GM12878 (cell line): ENCODE measurements at regions not wholly inside any gene's neighbourhood (a gene's known extent, or its start where the extent isn't known, plus 50 kb on each side); places are given as distances from the start of the nearest gene placed in this dataset.

Experiments
- ATAC-seq: fragments of 200-7000 bp; cut with Tn5 transposase; 3 replicates; pipeline ENCODE4 v1.9.1; 2020; ENCODE audit warnings: mild to moderate bottlenecking, moderate library complexity
- BruUV-seq: library from RNA; stranded (reverse); fragments of 400-500 nt; replicated peaks from 2 replicates; lab custom pipeline; 2021; lab: Mats Ljungman, UMichigan
- CTCF ChIA-PET: fragments of 300-600 bp; sonication (Branson Sonifier 250); formaldehyde crosslinking; extraction: SDS; loops from one replicate; lab custom pipeline; 2021; ENCODE audit warnings: inconsistent platforms; lab: Yijun Ruan, JAX
- POLR2A ChIA-PET: fragments of 350-600 bp; formaldehyde crosslinking; extraction: SDS; loops from one replicate; lab custom pipeline; 2021; ENCODE audit warnings: inconsistent platforms; lab: Charles Lee
- RAD21 ChIA-PET: fragments of 300-600 bp; sonication (Branson Sonifier 250); formaldehyde crosslinking; loops from one replicate; lab custom pipeline; 2023; ENCODE audit warnings: antibody characterized with exemption; ENCODE audit not compliant: unreplicated experiment; lab: Charles Lee
- SMC1A ChIA-PET: fragments of 300-600 bp; sonication (Branson Sonifier 250); formaldehyde crosslinking; loops from one replicate; lab custom pipeline; 2023; ENCODE audit not compliant: unreplicated experiment, uncharacterized antibody; lab: Charles Lee
- DNase-seq: peaks from one replicate; pipeline ENCODE4 v3.0.0-alpha.2; 2011; ENCODE audit warnings: low read depth, low spot score
- FAIRE-seq: peaks from 3 replicates; lab custom pipeline; 2011; peaks lifted over from hg19 to GRCh38; lab: Jason Lieb, UNC
- H2AFZ ChIP-seq: 2 replicates; pipeline ENCODE4 v1.6.0; 2011; ENCODE audit warnings: low read depth, low read length, control low read depth; ENCODE audit not compliant: control insufficient read depth
- H3K27ac ChIP-seq: 2 replicates; pipeline ENCODE4 v1.5.1; 2011; ENCODE audit warnings: control low read depth; ENCODE audit not compliant: control insufficient read depth, insufficient read depth
- H3K27me3 ChIP-seq, 2 experiments: replicated peaks in 1 of 2; 2 replicates each; pipeline versions ENCODE4 v1.6.0 to v1.6.1; 2011; ENCODE audit warnings: low read length in 1 of 2; ENCODE audit not compliant: control insufficient read depth in 2 of 2, insufficient read depth in 2 of 2
- H3K36me3 ChIP-seq, 2 experiments: 2 replicates each; pipeline ENCODE4 v1.5.1; 2011; ENCODE audit warnings: low read length in 1 of 2; ENCODE audit not compliant: control insufficient read depth in 2 of 2, insufficient read depth in 2 of 2
- H3K4me1 ChIP-seq: 2 replicates; pipeline ENCODE4 v1.6.1; 2011; ENCODE audit warnings: mild to moderate bottlenecking, low read length, moderate library complexity, mixed read lengths; ENCODE audit not compliant: control insufficient read depth, insufficient read depth
- H3K4me2 ChIP-seq: 2 replicates; pipeline ENCODE4 v1.6.0; 2011; ENCODE audit warnings: control low read depth; ENCODE audit not compliant: control insufficient read depth, insufficient read depth
- H3K4me3 ChIP-seq: fragments of 200-600 bp; sonication (generic); 2 replicates; pipeline ENCODE4 v1.5.1; 2016
- H3K79me2 ChIP-seq: 2 replicates; pipeline ENCODE4 v1.6.0; 2011; ENCODE audit warnings: low read length; ENCODE audit not compliant: control insufficient read depth, insufficient read depth
- H3K9ac ChIP-seq: 2 replicates; pipeline ENCODE4 v1.8.0; 2011; ENCODE audit warnings: low read length, control low read depth, mixed read lengths; ENCODE audit not compliant: control insufficient read depth, insufficient read depth
- H3K9me3 ChIP-seq: replicated peaks from 3 replicates; pipeline ENCODE4 v1.5.1; 2011; ENCODE audit warnings: mild to moderate bottlenecking, low read length; ENCODE audit not compliant: control insufficient read depth, insufficient read depth
- H4K20me1 ChIP-seq: 2 replicates; pipeline ENCODE4 v1.6.0; 2011; ENCODE audit not compliant: control insufficient read depth, insufficient read depth
- BMI1 ChIP-seq: fragments of 450-650 bp; IDR thresholded peaks from 2 replicates; pipeline ENCODE4 v1.6.1; 2016; ENCODE audit warnings: mild to moderate bottlenecking, moderate library complexity, borderline replicate concordance
- CHD2 ChIP-seq: IDR thresholded peaks from 2 replicates; pipeline ENCODE4 v1.6.1; 2011; ENCODE audit warnings: low read depth, low read length, improper control_type of control experiment, borderline replicate concordance
- E4F1 ChIP-seq: fragments of 450-650 bp; IDR thresholded peaks from 2 replicates; pipeline ENCODE4 v1.6.1; 2018; ENCODE audit warnings: borderline replicate concordance, mild to moderate bottlenecking; ENCODE audit not compliant: partially characterized antibody
- EZH2 ChIP-seq: IDR thresholded peaks from 2 replicates; pipeline ENCODE4 v1.6.1; 2012; ENCODE audit warnings: low read depth, mild to moderate bottlenecking, control low read depth, inconsistent platforms, low read length, borderline replicate concordance; ENCODE audit not compliant: control insufficient read depth
- IKZF2 ChIP-seq, 2 experiments: fragments of 450-650 bp; IDR thresholded peaks; 2 replicates each; pipeline ENCODE4 v1.6.1; 2017; ENCODE audit warnings: mild to moderate bottlenecking in 2 of 2, moderate library complexity in 2 of 2
- NRF1 ChIP-seq: conservative IDR thresholded peaks from 2 replicates; pipeline ENCODE4 v1.6.1; 2011; ENCODE audit warnings: mild to moderate bottlenecking, low read depth, low read length, improper control_type of control experiment
- PKNOX1 ChIP-seq: fragments of 450-650 bp; IDR thresholded peaks from 2 replicates; pipeline ENCODE4 v1.6.1; 2016; ENCODE audit warnings: mild to moderate bottlenecking
- POLR2A ChIP-seq: IDR thresholded peaks from 2 replicates; pipeline ENCODE4 v1.6.1; 2011; ENCODE audit warnings: low read depth, mild to moderate bottlenecking, low read length
- SIN3A ChIP-seq: IDR thresholded peaks from 2 replicates; pipeline ENCODE4 v1.6.1; 2012; ENCODE audit warnings: low read depth, low read length, improper control_type of control experiment
- SRF ChIP-seq, 2 experiments: IDR thresholded peaks; 2 replicates each; pipeline ENCODE4 v1.6.1; 2011; ENCODE audit warnings: low read depth in 2 of 2, low read length in 2 of 2, mild to moderate bottlenecking in 1 of 2, moderate library complexity in 1 of 2
- TARDBP ChIP-seq: IDR thresholded peaks from 2 replicates; pipeline ENCODE4 v1.6.1; 2016; ENCODE audit warnings: borderline replicate concordance
- TBL1XR1 ChIP-seq: IDR thresholded peaks from 2 replicates; pipeline ENCODE4 v1.6.1; 2012; ENCODE audit warnings: low read depth, low read length, improper control_type of control experiment
- TCF7 ChIP-seq: IDR thresholded peaks from 2 replicates; pipeline ENCODE4 v1.6.1; 2014; ENCODE audit warnings: antibody characterized with exemption, borderline replicate concordance
- WRNIP1 ChIP-seq: IDR thresholded peaks from 2 replicates; pipeline ENCODE4 v1.6.1; 2011; ENCODE audit warnings: low read depth, low read length, improper control_type of control experiment, borderline replicate concordance
- ZBTB40 ChIP-seq: fragments of 450-650 bp; IDR thresholded peaks from 2 replicates; pipeline ENCODE4 v1.6.1; 2016; ENCODE audit warnings: mild to moderate bottlenecking, moderate library complexity, borderline replicate concordance
- ZNF622 ChIP-seq: fragments of 450-650 bp; IDR thresholded peaks from 2 replicates; pipeline ENCODE4 v1.6.1; 2017; ENCODE audit warnings: mild to moderate bottlenecking, inconsistent platforms
- WGBS: methylation state at CpG from one replicate; pipeline ENCODE4 v1.1.6; 2016; ENCODE audit warnings: low lambda C conversion rate; ENCODE audit not compliant: insufficient replicate concordance, insufficient coverage; ENCODE audit errors: missing lambda C conversion rate; 5-methylcytosine and 5-hydroxymethylcytosine counted together
- in situ Hi-C: fragments of 300-500 bp; cut with MboI; formaldehyde crosslinking; loops from 9 replicates; pipeline ENCODE4 v1.14.3; 2018; ENCODE audit warnings: mixed read lengths
- intact Hi-C: fragments of 100-400 bp; cut with micrococcal nuclease; formaldehyde crosslinking; loops from one replicate; pipeline ENCODE4 v1.14.2; 2022; ENCODE audit not compliant: unreplicated experiment

- CTCF ChIA-PET = no interaction called here
- RAD21 ChIA-PET = no interaction called here
- Histone ChIP-seq H3K4me3 (no peak overlapping the region), H3K4me2 (no peak overlapping the region), H2AFZ (no peak overlapping the region), H3K27me3 (no peaks in the 10 kb centered on the region), H4K20me1 (no peaks in the 10 kb centered on the region), H3K9me3 (no peaks in the 10 kb centered on the region), H3K4me1 (no peaks in the 10 kb centered on the region), H3K27ac (no peak overlapping the region), H3K9ac (no peak overlapping the region), H3K79me2 (no peaks in the 10 kb centered on the region), H3K36me3 (no peaks in the 10 kb centered on the region)
- POLR2A ChIA-PET = no interaction called here
- no peak for FAIRE-seq
- TF ChIP-seq WRNIP1 (no peak), IKZF2 (IDR thresholded peaks at IDR 0.05) (no peak), PKNOX1 (no peak), BMI1 (no peak), TARDBP (no peak), ZBTB40 (no peak), TBL1XR1 (no peak), POLR2A (no peak), TCF7 (no peak), SIN3A (no peak), SRF (IDR thresholded peaks at IDR 0.05; ENCODE audit: low read depth in 2 of 2, low read length in 2 of 2) (no peak), CHD2 (no peak), ZNF622 (no peak), E4F1 (no peak), NRF1 (no peak), EZH2 (no peak)
- no TSS peak for BruUV-seq
- SMC1A ChIA-PET = no interaction called here
- intact Hi-C loops (no loop called here), in situ Hi-C loops (no loop called here)
- ATAC-seq = no peak
- WGBS = 0% methylated on average over 1 of the region's 1 CpG
- no peak for DNase-seq
These were observed 421.1 kb downstream of the KLF5 start for GRCh38 chr13:73479856-73480255.
